HEK293T (cell line): ENCODE measurements at regions not wholly inside any gene's neighbourhood (a gene's known extent, or its start where the extent isn't known, plus 50 kb on each side); places are given as distances from the start of the nearest gene placed in this dataset.

Experiments used
- SUZ12 ChIP-seq: fragments of 450-650 bp; IDR thresholded peaks from 2 replicates; pipeline ENCODE4 v1.6.1; 2016; ENCODE audit warnings: mild to moderate bottlenecking
- TARDBP ChIP-seq: fragments of 450-650 bp; IDR thresholded peaks from 2 replicates; pipeline ENCODE4 v1.6.1; 2016

DNA sequence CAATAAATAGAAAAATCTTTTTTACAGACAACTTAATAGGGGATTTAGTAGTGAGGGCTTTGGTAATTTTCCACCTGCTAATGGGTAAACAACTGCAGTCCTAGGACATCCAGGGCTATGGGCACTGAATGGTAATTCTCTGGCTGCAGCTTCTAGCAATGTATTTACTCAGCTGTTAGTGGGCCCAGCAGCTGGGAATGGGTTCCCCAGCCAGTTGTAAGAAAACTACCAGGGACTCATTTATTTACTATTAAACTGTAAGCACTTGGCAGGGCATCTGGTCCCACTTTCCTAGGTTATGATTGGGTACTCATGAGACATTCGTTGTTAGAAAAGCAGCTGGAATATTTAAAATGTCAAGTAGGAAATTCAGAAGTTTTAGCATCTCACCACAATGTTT lies 363.8 kb upstream of the TRIB2 start:
- TF ChIP-seq SUZ12 (no peak), TARDBP (no peak)
